Vagina (tissue), 2 donors: ENCODE measurements at regions not wholly inside any gene's neighbourhood (a gene's known extent, or its start where the extent isn't known, plus 50 kb on each side); places are given as distances from the start of the nearest gene placed in this dataset.

ENCODE experiments used
- DNase-seq, 2 donors: peaks; one replicate each; pipeline ENCODE4 v3.0.0-alpha.2; 2017; ENCODE audit errors: extremely low spot score in 2 of 2
- H3K27ac ChIP-seq: fragments of 200-600 bp; sonication (generic); one replicate; pipeline ENCODE4 v1.5.1; 2019
- H3K27me3 ChIP-seq: fragments of 200-600 bp; sonication (generic); one replicate; pipeline ENCODE4 v1.5.1; 2019
- H3K36me3 ChIP-seq, 2 donors: fragments of 200-600 bp; sonication (generic); one replicate each; pipeline ENCODE4 v1.5.1; 2017 to 2019
- H3K4me1 ChIP-seq: fragments of 200-600 bp; sonication (generic); one replicate; pipeline ENCODE4 v1.5.1; 2019
- H3K4me3 ChIP-seq, 2 donors: fragments of 200-600 bp; sonication (generic); 1 replicate in 1 of 2; 2 replicates in 1 of 2; pipeline ENCODE4 v1.5.1; 2016 to 2019
- H3K9me3 ChIP-seq: fragments of 200-600 bp; sonication (generic); one replicate; pipeline ENCODE4 v1.5.1; 2019
- CTCF ChIP-seq, 3 experiments: fragments of 450-650 bp in 2 of 3; fragments of 200-600 bp in 1 of 3; sonication (generic) in 1 of 3; IDR thresholded peaks; one replicate each; pipeline ENCODE4 v1.5.1; 2017 to 2019; ENCODE audit warnings: antibody characterized with exemption in 3 of 3, mild to moderate bottlenecking in 2 of 3, moderate library complexity in 2 of 3
- POLR2A ChIP-seq, 2 donors: fragments of 450-650 bp; IDR thresholded peaks; one replicate each; pipeline ENCODE4 v1.6.1; 2017; ENCODE audit warnings: antibody characterized with exemption in 2 of 2, mild to moderate bottlenecking in 2 of 2, moderate library complexity in 2 of 2
- POLR2AphosphoS5 ChIP-seq, 2 donors: sonication (generic); formaldehyde crosslinking; IDR thresholded peaks; one replicate each; pipeline ENCODE4 v1.9.0; 2017; ENCODE audit warnings: antibody characterized with exemption in 2 of 2, mild to moderate bottlenecking in 2 of 2, low read depth in 1 of 2; ENCODE audit not compliant: insufficient read depth in 1 of 2
- intact Hi-C: fragments of 100-400 bp; cut with DNase I; formaldehyde crosslinking; loops from one replicate; pipeline ENCODE4 v1.15.1; 2023

DNA sequence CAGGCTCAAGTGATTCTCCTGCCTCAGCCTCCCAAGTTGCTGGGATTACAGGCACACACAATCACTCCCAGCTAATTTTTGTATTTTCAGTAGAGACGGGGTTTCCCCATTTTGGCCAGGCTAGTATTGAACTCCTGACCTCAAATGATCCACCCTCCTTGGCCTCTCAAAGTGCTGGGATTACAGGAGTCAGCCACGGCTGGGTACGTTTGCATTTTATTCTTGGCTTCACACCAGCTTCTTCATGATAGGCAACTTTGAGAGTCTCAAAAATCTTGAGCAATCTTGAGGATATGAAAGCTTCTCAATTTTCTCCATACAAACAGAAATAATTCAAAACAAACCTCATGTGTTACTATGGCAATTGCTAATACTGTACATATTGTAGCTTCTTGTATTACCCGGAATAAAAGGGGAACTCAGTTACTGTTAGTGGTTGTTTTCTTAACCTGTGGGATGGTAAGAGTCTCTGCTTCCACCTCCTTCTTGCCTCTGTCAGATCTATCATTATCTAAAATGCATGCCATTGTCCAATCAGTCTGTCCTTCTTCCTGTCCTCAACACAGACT, 102.9 kb upstream of the SYT4 start:
- intact Hi-C loops = no loop called here
- H3K4me3 ChIP-seq = no peak overlapping the region

GRCh38 chr18:43382641-43383403, 105.5 kb upstream of the SYT4 start:
- no peak overlapping the region for H3K27ac ChIP-seq
- intact Hi-C loops = no loop called here
- H3K9me3 ChIP-seq = no peaks in the 10 kb centered on the region
- no peaks in the 10 kb centered on the region for H3K4me1 ChIP-seq
- H3K27me3 ChIP-seq = no peaks in the 10 kb centered on the region
- DNase-seq = no peak
- TF ChIP-seq CTCF (IDR thresholded peaks at IDR 0.05) (no peak), POLR2A (IDR thresholded peaks at IDR 0.05) (no peak), POLR2AphosphoS5 (IDR thresholded peaks at IDR 0.05; ENCODE audit: insufficient read depth in 1 of 2, low read depth in 1 of 2) (no peak)
- no peak overlapping the region for H3K4me3 ChIP-seq
- no peaks in the 10 kb centered on the region for H3K36me3 ChIP-seq

More for the DNA sequence above, 102.9 kb upstream of the SYT4 start:
- Histone ChIP-seq H3K36me3 (no peaks in the 10 kb centered on the region), H3K4me1 (no peaks in the 10 kb centered on the region), H3K27ac (no peak overlapping the region), H3K9me3 (no peaks in the 10 kb centered on the region), H3K27me3 (no peaks in the 10 kb centered on the region)
- TF ChIP-seq CTCF (IDR thresholded peaks at IDR 0.05) = no peak
- TF ChIP-seq POLR2AphosphoS5 (IDR thresholded peaks at IDR 0.05; ENCODE audit: insufficient read depth in 1 of 2, low read depth in 1 of 2) = no peak
- TF ChIP-seq POLR2A (IDR thresholded peaks at IDR 0.05) = no peak
- DNase-seq = no peak

- Histone ChIP-seq H3K36me3 (no peaks in the 10 kb centered on the region), H3K27ac (no peak overlapping the region), H3K9me3 (no peaks in the 10 kb centered on the region), H3K4me3 (no peak overlapping the region), H3K4me1 (no peaks in the 10 kb centered on the region), H3K27me3 (no peaks in the 10 kb centered on the region)
- DNase-seq = no peak
- intact Hi-C loops = no loop called here
- TF ChIP-seq CTCF (IDR thresholded peaks at IDR 0.05) (no peak), POLR2A (IDR thresholded peaks at IDR 0.05) (no peak), POLR2AphosphoS5 (IDR thresholded peaks at IDR 0.05; ENCODE audit: insufficient read depth in 1 of 2, low read depth in 1 of 2) (no peak)
Observed at GRCh38 chr18:43389163-43389562, 111.9 kb upstream of the SYT4 start.

- DNase-seq = no peak
- H3K4me3 ChIP-seq = no peak overlapping the region
- no peaks in the 10 kb centered on the region for H3K36me3 ChIP-seq
- H3K27me3 ChIP-seq = no peaks in the 10 kb centered on the region
- TF ChIP-seq POLR2AphosphoS5 (IDR thresholded peaks at IDR 0.05; ENCODE audit: insufficient read depth in 1 of 2, low read depth in 1 of 2) = no peak
- H3K27ac ChIP-seq = no peak overlapping the region
- no peaks in the 10 kb centered on the region for H3K9me3 ChIP-seq
- intact Hi-C loops = no loop called here
- H3K4me1 ChIP-seq = no peaks in the 10 kb centered on the region
Observed at GRCh38 chr18:43392168-43392567, 114.9 kb upstream of the SYT4 start.

DNA sequence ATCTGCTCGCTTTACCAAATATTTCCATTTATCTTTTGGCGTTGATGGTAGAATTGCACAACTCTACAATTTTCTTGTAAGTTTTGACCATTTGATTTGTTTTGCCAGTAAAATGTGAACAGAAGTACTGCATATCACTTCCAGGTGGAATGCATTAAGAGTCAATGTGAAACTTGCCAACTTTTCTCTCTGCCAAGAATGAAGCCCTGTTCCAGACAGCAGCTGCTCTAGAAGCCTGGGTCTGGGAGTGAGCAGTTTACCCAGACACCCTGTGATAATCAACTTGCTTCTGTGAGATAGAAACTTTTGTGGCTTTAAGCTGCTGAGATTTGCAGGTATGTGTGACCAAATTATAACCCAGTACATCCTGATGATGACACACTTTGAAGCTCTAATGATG, 115.9 kb upstream of the SYT4 start:
- Histone ChIP-seq H3K9me3 (no peaks in the 10 kb centered on the region), H3K27ac (no peak overlapping the region), H3K36me3 (no peaks in the 10 kb centered on the region), H3K4me1 (no peaks in the 10 kb centered on the region), H3K4me3 (no peak overlapping the region), H3K27me3 (no peaks in the 10 kb centered on the region)
- TF ChIP-seq CTCF (IDR thresholded peaks at IDR 0.05) (no peak), POLR2A (IDR thresholded peaks at IDR 0.05) (no peak), POLR2AphosphoS5 (IDR thresholded peaks at IDR 0.05; ENCODE audit: insufficient read depth in 1 of 2, low read depth in 1 of 2) (no peak)
- no peak for DNase-seq
- intact Hi-C loops = no loop called here
